Adrenal gland (tissue), 5 donors: ENCODE measurements at regions not wholly inside any gene's neighbourhood (a gene's known extent, or its start where the extent isn't known, plus 50 kb on each side); places are given as distances from the start of the nearest gene placed in this dataset.

Experiments
- POLR2A ChIP-seq, 2 donors: fragments of 450-650 bp; IDR thresholded peaks; one replicate each; pipeline ENCODE4 v1.6.1; 2017; ENCODE audit warnings: antibody characterized with exemption in 2 of 2, mild to moderate bottlenecking in 2 of 2, moderate library complexity in 1 of 2
- TF ChIP-seq, protein P1 (sequence below), 6 experiments: fragments of 450-650 bp in 4 of 6; fragments of 200-600 bp in 2 of 6; sonication (generic) in 1 of 6; IDR thresholded peaks; 1 replicate in 5 of 6; 2 replicates in 1 of 6; pipeline versions ENCODE4 v1.5.1 to v1.8.0; 2016 to 2021; ENCODE audit warnings: antibody characterized with exemption in 6 of 6, mild to moderate bottlenecking in 2 of 6, moderate library complexity in 1 of 6
- donor health status: DM: no; HTN: no; CAD: no.

DNA sequence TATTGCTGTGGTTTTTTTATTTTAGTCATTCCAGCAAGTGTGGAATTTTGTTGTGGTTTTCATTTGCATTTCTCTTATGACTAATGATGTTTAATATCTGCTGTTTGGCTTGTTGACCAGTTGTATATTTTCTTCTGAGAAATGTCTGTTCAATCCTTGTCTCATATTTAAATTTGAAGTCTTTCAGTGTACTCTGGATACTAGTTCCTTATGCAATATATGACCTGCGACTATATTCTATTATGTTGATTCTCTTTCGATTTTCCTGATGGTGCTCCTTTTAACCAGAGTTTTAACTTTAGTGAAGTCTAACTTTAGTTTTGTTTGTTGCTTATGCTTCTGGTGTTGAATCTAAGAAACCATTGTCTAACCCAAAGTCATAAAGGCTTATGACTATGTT is 1528.0 kb downstream of the TECRL start:
- TF ChIP-seq, protein P1, sequence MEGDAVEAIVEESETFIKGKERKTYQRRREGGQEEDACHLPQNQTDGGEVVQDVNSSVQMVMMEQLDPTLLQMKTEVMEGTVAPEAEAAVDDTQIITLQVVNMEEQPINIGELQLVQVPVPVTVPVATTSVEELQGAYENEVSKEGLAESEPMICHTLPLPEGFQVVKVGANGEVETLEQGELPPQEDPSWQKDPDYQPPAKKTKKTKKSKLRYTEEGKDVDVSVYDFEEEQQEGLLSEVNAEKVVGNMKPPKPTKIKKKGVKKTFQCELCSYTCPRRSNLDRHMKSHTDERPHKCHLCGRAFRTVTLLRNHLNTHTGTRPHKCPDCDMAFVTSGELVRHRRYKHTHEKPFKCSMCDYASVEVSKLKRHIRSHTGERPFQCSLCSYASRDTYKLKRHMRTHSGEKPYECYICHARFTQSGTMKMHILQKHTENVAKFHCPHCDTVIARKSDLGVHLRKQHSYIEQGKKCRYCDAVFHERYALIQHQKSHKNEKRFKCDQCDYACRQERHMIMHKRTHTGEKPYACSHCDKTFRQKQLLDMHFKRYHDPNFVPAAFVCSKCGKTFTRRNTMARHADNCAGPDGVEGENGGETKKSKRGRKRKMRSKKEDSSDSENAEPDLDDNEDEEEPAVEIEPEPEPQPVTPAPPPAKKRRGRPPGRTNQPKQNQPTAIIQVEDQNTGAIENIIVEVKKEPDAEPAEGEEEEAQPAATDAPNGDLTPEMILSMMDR (IDR thresholded peaks at IDR 0.05) = no peak
- TF ChIP-seq POLR2A (IDR thresholded peaks at IDR 0.05) = no peak
